ENCODE measurements at regions not wholly inside any gene's neighbourhood (a gene's known extent, or its start where the extent isn't known, plus 50 kb on each side); places are given as distances from the start of the nearest gene placed in this dataset.

DNA sequence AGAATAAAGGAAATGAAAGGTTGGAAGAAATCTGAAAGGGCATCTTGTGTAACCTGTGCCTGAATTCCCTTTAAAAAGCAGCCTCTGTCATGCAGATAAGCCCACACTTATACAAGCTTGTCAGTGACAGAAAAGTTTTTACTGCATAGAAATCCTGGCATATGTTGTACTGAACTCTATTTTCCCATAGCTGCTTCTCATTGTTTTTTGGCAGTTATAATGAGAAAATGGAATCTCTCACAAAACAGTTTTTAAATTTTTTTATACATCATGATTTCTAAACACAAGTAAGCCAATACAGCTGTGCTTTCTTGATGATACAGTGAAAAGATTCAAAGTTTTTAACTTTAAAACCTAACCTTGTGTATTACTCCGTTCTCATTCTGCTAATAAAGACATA lies 511.4 kb upstream of the ARX start:
- Mint-ChIP-seq H3K4me1 (ENCODE audit: low read depth, unreplicated experiment) (peaks cover 4% of the 10 kb centered on the region), H3K9me3 (ENCODE audit: unreplicated experiment) (no peaks in the 10 kb centered on the region), H3K27me3 (ENCODE audit: unreplicated experiment) (no peaks in the 10 kb centered on the region), H3K4me3 (ENCODE audit: unreplicated experiment) (no peak overlapping the region), H3K36me3 (ENCODE audit: unreplicated experiment) (no peaks in the 10 kb centered on the region), H3K27ac (ENCODE audit: unreplicated experiment) (no peak overlapping the region)
- DNase-seq, result no peak
- TF ChIP-seq, protein P1, sequence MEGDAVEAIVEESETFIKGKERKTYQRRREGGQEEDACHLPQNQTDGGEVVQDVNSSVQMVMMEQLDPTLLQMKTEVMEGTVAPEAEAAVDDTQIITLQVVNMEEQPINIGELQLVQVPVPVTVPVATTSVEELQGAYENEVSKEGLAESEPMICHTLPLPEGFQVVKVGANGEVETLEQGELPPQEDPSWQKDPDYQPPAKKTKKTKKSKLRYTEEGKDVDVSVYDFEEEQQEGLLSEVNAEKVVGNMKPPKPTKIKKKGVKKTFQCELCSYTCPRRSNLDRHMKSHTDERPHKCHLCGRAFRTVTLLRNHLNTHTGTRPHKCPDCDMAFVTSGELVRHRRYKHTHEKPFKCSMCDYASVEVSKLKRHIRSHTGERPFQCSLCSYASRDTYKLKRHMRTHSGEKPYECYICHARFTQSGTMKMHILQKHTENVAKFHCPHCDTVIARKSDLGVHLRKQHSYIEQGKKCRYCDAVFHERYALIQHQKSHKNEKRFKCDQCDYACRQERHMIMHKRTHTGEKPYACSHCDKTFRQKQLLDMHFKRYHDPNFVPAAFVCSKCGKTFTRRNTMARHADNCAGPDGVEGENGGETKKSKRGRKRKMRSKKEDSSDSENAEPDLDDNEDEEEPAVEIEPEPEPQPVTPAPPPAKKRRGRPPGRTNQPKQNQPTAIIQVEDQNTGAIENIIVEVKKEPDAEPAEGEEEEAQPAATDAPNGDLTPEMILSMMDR (IDR thresholded peaks at IDR 0.05; ENCODE audit: partially characterized antibody, unreplicated experiment), result no peak

DNA sequence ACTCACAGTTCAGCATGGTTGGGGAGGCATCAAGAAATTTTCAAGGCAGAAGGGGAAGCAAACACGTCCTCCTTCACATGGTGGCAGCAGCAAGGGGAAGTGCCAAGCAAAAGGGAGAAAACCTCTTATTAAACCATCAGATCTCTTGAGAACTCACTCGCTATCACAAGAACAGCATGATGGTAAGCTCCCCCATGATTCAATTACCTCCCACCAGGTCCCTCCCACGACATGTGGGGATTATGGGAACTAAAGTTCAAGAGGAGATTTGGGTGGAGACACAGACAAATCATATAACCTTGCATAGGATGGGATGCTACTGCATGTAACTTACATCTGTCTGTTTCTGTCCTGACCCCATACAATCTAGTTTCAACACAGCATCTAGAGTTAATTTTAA lies 511.8 kb upstream of the ARX start:
- H3K9me3 Mint-ChIP-seq (ENCODE audit: unreplicated experiment), result no peaks in the 10 kb centered on the region
- H3K27ac Mint-ChIP-seq (ENCODE audit: unreplicated experiment), result no peak overlapping the region
- H3K27me3 Mint-ChIP-seq (ENCODE audit: unreplicated experiment), result no peaks in the 10 kb centered on the region
- TF ChIP-seq, protein P1 (IDR thresholded peaks at IDR 0.05; ENCODE audit: partially characterized antibody, unreplicated experiment), result no peak
- peaks cover 4% of the 10 kb centered on the region for H3K4me1 Mint-ChIP-seq (ENCODE audit: low read depth, unreplicated experiment)
- no peaks in the 10 kb centered on the region for H3K36me3 Mint-ChIP-seq (ENCODE audit: unreplicated experiment)
- no peak overlapping the region for H3K4me3 Mint-ChIP-seq (ENCODE audit: unreplicated experiment)
- no peak for DNase-seq

DNA sequence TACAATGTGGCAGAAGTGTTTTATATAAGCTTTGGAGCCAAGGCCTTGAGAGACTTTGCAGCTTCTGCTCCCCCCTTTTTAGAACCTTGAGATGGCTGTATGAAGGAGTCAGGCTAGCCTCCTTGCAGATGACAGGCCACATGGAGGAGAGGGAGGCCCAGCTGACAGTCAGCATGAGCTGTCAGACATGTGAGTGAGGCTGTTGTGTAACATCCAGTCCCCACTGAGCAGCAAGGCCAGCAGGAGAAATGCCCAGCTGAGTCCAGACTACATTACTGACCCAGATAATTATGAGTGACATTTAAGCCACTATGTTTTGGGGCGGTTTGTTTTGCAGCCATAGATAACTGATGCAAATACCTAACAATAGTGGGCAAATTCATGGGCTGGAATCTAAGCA lies 515.3 kb upstream of the ARX start:
- no peak overlapping the region for H3K27ac Mint-ChIP-seq (ENCODE audit: unreplicated experiment)

DNA sequence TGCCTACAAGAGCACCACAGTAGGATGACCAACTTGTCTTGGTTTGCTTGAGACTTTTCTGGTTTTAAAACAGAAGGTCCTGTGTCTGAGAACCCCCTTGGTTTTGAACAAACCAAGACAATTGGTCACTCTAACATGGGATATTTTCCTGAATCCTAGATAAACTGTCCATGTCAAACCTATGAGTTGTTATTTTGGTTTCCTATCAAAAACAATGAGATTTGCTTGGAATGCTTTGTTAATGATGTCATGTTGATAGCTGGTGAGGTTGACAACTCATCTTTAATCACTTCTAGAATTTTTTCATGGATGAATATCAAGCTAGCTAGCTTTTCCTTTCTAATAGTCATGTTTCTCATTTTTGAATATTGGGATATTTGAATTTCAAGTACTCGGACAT lies 518.3 kb upstream of the ARX start:
- no peaks in the 10 kb centered on the region for H3K9me3 Mint-ChIP-seq (ENCODE audit: unreplicated experiment)
- TF ChIP-seq, protein P1 (IDR thresholded peaks at IDR 0.05; ENCODE audit: partially characterized antibody, unreplicated experiment), result no peak
- no peak overlapping the region for H3K4me3 Mint-ChIP-seq (ENCODE audit: unreplicated experiment)
- no peaks in the 10 kb centered on the region for H3K36me3 Mint-ChIP-seq (ENCODE audit: unreplicated experiment)
- no peak overlapping the region for H3K27ac Mint-ChIP-seq (ENCODE audit: unreplicated experiment)
- no peak for DNase-seq
- H3K27me3 Mint-ChIP-seq (ENCODE audit: unreplicated experiment), result no peaks in the 10 kb centered on the region
- no peaks in the 10 kb centered on the region for H3K4me1 Mint-ChIP-seq (ENCODE audit: low read depth, unreplicated experiment)

More for the DNA sequence above, 515.3 kb upstream of the ARX start:
- no peaks in the 10 kb centered on the region for H3K4me1 Mint-ChIP-seq (ENCODE audit: low read depth, unreplicated experiment)
- TF ChIP-seq, protein P1 (IDR thresholded peaks at IDR 0.05; ENCODE audit: partially characterized antibody, unreplicated experiment), result no peak
- no peaks in the 10 kb centered on the region for H3K27me3 Mint-ChIP-seq (ENCODE audit: unreplicated experiment)
- H3K36me3 Mint-ChIP-seq (ENCODE audit: unreplicated experiment), result no peaks in the 10 kb centered on the region
- H3K9me3 Mint-ChIP-seq (ENCODE audit: unreplicated experiment), result no peaks in the 10 kb centered on the region
- no peak for DNase-seq
- no peak overlapping the region for H3K4me3 Mint-ChIP-seq (ENCODE audit: unreplicated experiment)

DNA sequence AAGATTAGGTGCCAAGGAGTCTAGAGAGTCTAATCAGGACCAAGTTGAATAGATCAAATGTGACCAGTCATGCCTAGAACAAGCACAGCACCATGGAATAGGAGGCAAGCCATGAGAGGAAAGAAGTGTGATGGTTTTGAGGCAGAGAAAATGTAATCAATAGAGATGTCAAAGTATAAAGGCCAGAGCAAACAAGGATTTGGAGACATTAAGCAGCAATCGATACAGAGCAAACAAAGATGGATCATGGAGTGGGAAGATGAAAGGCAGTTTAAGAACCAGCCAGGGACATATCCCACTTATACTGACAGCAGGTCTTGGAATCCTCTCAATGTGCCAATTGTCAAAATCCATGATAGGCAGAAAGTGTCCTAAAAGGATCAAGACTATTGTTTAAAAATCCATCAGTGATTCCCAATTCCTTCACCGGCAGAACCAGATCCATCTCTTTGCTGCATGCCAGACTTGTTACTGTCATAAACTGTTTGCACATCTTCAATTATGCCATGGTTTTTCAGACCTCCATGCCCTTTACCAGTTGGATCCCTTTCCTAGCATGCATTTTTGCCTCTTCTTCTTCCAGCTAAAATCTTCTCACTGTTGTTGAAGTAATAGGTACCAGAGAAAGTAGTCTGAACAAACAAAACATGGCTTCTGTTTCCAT lies 520.7 kb upstream of the ARX start:
- H3K4me3 Mint-ChIP-seq (ENCODE audit: unreplicated experiment), result no peak overlapping the region
- H3K4me1 Mint-ChIP-seq (ENCODE audit: low read depth, unreplicated experiment), result no peaks in the 10 kb centered on the region
- no peak overlapping the region for H3K27ac Mint-ChIP-seq (ENCODE audit: unreplicated experiment)
- DNase-seq, result no peak
- TF ChIP-seq, protein P1 (IDR thresholded peaks at IDR 0.05; ENCODE audit: partially characterized antibody, unreplicated experiment), result no peak
- no peaks in the 10 kb centered on the region for H3K27me3 Mint-ChIP-seq (ENCODE audit: unreplicated experiment)
- no peaks in the 10 kb centered on the region for H3K36me3 Mint-ChIP-seq (ENCODE audit: unreplicated experiment)
- H3K9me3 Mint-ChIP-seq (ENCODE audit: unreplicated experiment), result no peaks in the 10 kb centered on the region
